AG09309 (cell line): ENCODE measurements at regions not wholly inside any gene's neighbourhood (a gene's known extent, or its start where the extent isn't known, plus 50 kb on each side); places are given as distances from the start of the nearest gene placed in this dataset.
"Not testable (repeated sequence)": the region's sequence is repeated elsewhere in the genome, so short reads cannot be mapped to it uniquely, and the experiment has no call there.

Source experiments
- DNase-seq: peaks from one replicate; pipeline ENCODE4 v3.0.0-alpha.2; 2010; ENCODE audit warnings: low read depth
- H3K4me3 ChIP-seq: 2 replicates; pipeline ENCODE4 v1.5.1; 2011; ENCODE audit warnings: mild to moderate bottlenecking, low read depth, low read length, moderate library complexity; ENCODE audit not compliant: control insufficient read depth
- CTCF ChIP-seq: IDR thresholded peaks from 2 replicates; pipeline ENCODE4 v1.5.1; 2011; ENCODE audit warnings: mild to moderate bottlenecking, low read depth, low read length, inconsistent platforms; ENCODE audit not compliant: insufficient read depth, control insufficient read depth; ENCODE audit errors: missing control alignments

- no peak overlapping the region for H3K4me3 ChIP-seq
- TF ChIP-seq CTCF: no peak
- DNase-seq: no peak
Measured at GRCh38 chrX:30008031-30008430, 207.3 kb upstream of the MAGEB2 start.

DNA sequence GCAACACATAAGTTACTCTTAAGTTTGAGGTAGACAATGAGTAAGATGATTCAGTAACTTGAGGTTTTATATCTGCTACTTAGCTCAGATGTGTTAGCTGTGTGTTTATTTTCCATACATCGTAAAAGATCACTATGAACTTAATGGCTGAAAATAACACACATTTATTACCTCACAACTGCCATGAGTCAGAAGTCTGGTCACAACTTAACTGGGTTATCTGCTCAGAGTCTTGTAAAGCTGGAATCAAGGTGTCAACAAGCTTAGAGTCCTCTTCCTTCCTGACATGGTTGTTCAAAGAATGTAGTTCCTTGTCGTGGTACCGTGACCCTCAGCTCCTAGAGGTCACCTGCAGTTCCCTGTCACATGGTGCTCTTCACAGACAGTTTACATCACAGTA lies 204.9 kb upstream of the MAGEB2 start:
- no peak overlapping the region for H3K4me3 ChIP-seq
- no peak for DNase-seq
- no peak for TF ChIP-seq CTCF

DNA sequence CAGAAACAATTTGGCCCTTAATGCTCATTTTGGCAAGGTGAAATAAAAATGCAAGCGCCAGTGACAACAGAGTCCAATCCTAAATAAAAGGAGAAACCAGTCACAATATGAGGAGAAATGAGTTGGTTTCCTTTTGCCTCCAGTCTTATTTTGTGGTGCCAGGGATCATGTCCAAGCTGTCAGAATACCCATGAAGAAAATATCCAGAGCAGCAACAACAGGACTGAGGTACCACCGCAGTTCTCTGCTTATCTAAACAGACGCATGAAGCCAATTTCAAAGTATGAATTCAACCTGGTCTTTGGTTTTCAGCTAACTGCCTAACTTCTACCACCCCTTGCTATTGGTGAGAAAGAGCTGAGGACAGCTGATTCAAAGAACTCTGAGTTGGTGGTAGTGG lies 199.9 kb upstream of the MAGEB2 start:
- DNase-seq: no peak
- H3K4me3 ChIP-seq: no peak overlapping the region
- no peak for TF ChIP-seq CTCF

- no peak for DNase-seq
Measured at GRCh38 chrX:30027636-30028035, 187.7 kb upstream of the MAGEB2 start.

DNA sequence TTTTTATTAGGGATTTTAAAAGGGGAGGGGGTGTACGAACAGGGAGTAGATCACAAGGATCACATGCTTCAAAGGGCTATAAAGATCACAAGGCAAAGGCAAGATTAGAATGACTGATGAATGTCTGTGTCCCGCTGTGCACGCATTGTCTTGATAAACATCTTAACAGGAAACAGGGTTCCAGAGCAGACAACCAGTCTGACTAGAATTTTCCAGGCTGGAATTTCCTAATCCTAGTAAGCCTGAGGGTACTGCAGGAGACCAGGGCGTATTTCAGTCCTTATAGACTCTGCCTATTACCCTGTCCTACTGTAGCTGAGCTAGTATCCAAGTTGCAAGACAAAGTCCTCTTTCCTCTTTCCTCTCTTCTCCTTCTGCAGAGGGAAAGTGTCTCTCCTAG lies 179.0 kb upstream of the MAGEB2 start:
- DNase-seq: not testable (repeated sequence)

More at GRCh38 chrX:30027636-30028035, 187.7 kb upstream of the MAGEB2 start:
- TF ChIP-seq CTCF: no peak
- no peak overlapping the region for H3K4me3 ChIP-seq

GRCh38 chrX:30039768-30040167 lies 175.6 kb upstream of the MAGEB2 start:
- DNase-seq: no peak
- TF ChIP-seq CTCF: no peak
- no peak overlapping the region for H3K4me3 ChIP-seq

More for the DNA sequence above, 179.0 kb upstream of the MAGEB2 start:
- not testable (repeated sequence) for H3K4me3 ChIP-seq

- DNase-seq: no peak
- TF ChIP-seq CTCF: peak; percentile 12
- H3K4me3 ChIP-seq: no peak overlapping the region
Measured at GRCh38 chrX:30060718-30061117, 154.6 kb upstream of the MAGEB2 start.

GRCh38 chrX:30065226-30065625 lies 150.1 kb upstream of the MAGEB2 start:
- no peak for DNase-seq
- no peak for TF ChIP-seq CTCF
- H3K4me3 ChIP-seq: no peak overlapping the region
